K562 (cell line): ENCODE measurements at regions not wholly inside any gene's neighbourhood (a gene's known extent, or its start where the extent isn't known, plus 50 kb on each side); places are given as distances from the start of the nearest gene placed in this dataset.
A peak's percentile ranks its signal among the peaks of the same experiment; 100 is the strongest.

Source experiments
- ARNT ChIP-seq, 2 experiments: fragments of 450-650 bp; IDR thresholded peaks; 2 replicates each; pipeline ENCODE4 v1.6.1; 2016; ENCODE audit warnings: mild to moderate bottlenecking in 1 of 2
- ERF ChIP-seq: fragments of 450-650 bp; formaldehyde crosslinking; IDR thresholded peaks from 2 replicates; pipeline ENCODE4 v1.4.0; 2020; ENCODE audit warnings: mild to moderate bottlenecking, mixed read lengths
- FOXK2 ChIP-seq, 2 experiments: fragments of 450-650 bp; IDR thresholded peaks in 1 of 2; conservative IDR thresholded peaks in 1 of 2; 2 replicates each; pipeline ENCODE4 v1.6.1; 2016; ENCODE audit warnings: low read depth in 2 of 2, mild to moderate bottlenecking in 1 of 2
- KDM1A ChIP-seq, 2 experiments: fragments of 450-650 bp; IDR thresholded peaks; 2 replicates each; pipeline ENCODE4 v1.6.1; 2016; ENCODE audit warnings: mild to moderate bottlenecking in 2 of 2
- NR4A1 ChIP-seq, 2 experiments: fragments of 250-450 bp in 1 of 2; fragments of 450-650 bp in 1 of 2; sonication (Bioruptor Pico) in 1 of 2; IDR thresholded peaks; 2 replicates each; pipeline versions ENCODE4 v1.4.0 to v1.6.1; 2016 to 2020; ENCODE audit warnings: mild to moderate bottlenecking in 2 of 2, missing compliant biosample characterization in 1 of 2, missing genetic modification characterization in 1 of 2, moderate library complexity in 1 of 2
- TF ChIP-seq, protein P1 (sequence below): IDR thresholded peaks from 2 replicates; pipeline ENCODE4 v1.6.1; 2016; ENCODE audit warnings: missing genetic modification characterization, missing compliant biosample characterization
- TF ChIP-seq, protein P2 (sequence below): conservative IDR thresholded peaks from 2 replicates; pipeline ENCODE4 v1.6.1; 2011; ENCODE audit warnings: low read depth, mild to moderate bottlenecking, low read length; ENCODE audit not compliant: control insufficient read depth
- TF ChIP-seq, protein P3 (sequence below): sonication (generic); IDR thresholded peaks from 2 replicates; pipeline ENCODE4 v1.6.1; 2016
- TF ChIP-seq, protein P4 (sequence below): sonication (generic); formaldehyde crosslinking; IDR thresholded peaks from 2 replicates; pipeline ENCODE4 v1.8.0; 2022; ENCODE audit warnings: missing genetic modification reagents, mild to moderate bottlenecking, borderline replicate concordance
- TF ChIP-seq, protein P5 (sequence below): fragments of 250-450 bp; sonication (Bioruptor Pico); IDR thresholded peaks from 2 replicates; pipeline ENCODE4 v1.5.1; 2021; ENCODE audit warnings: mild to moderate bottlenecking
- TF ChIP-seq, protein P6 (sequence below): sonication (generic); formaldehyde crosslinking; IDR thresholded peaks from 2 replicates; pipeline ENCODE4 v1.8.1; 2022; ENCODE audit warnings: missing genetic modification reagents
- TF ChIP-seq, protein P7 (sequence below), 2 experiments: fragments of 250-450 bp in 1 of 2; fragments of 450-650 bp in 1 of 2; sonication (Bioruptor Pico) in 1 of 2; IDR thresholded peaks; 2 replicates each; pipeline versions ENCODE4 v1.6.1 to v1.8.0; 2016 to 2021; ENCODE audit warnings: mild to moderate bottlenecking in 2 of 2, moderate library complexity in 2 of 2, missing compliant biosample characterization in 1 of 2, missing genetic modification characterization in 1 of 2
- TF ChIP-seq, protein P8 (sequence below): fragments of 250-450 bp; sonication (Bioruptor Pico); IDR thresholded peaks from 2 replicates; pipeline ENCODE4 v1.4.0; 2020; ENCODE audit warnings: mild to moderate bottlenecking, moderate library complexity, borderline replicate concordance

DNA sequence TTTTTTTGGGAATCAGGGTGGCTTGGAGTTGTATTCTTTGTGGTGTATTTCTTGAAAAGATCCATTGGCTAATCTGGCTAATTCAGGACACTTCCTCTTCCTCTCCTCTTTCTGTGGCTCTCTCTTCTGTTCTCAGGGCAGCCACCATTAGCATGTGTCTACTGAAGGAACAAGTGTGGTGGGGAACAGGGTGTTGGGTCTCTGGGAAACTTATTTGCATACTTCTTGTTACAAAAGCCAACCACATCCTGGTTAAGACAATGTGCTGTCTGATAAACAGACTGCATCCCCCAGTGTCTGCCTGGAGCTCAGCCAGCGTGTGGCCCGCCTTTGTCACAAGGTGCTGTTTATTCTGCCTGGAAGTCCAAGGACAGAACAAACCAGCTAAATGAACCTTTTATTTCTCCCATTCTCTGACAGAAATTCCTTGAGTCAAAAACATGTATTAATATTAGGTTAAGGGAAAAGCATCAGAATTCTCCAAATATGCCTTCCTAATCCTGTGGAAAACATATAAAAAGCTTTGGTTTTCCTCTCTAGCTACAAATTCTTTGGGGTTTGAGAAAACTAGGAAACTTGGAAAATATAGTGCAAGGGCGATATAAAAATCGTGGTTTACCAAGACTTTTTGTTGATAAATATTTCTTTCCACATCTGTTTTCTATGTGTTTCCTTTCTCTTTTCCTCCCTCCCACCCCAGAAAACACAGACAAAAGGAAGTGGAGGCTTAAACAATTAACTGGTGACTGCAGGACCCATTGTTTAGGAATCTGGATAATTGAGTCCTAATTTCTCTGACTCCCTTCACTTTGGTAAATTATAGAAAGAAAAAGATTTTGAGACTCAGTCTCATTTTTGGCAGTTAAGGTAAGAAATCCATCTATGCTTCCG lies 203.6 kb downstream of the SPRY1 start (continued):
- TF ChIP-seq FOXK2 (conservative IDR thresholded peaks at IDR 0.05 in 1 of 2, IDR thresholded peaks at IDR 0.05 in 1 of 2; ENCODE audit: low read depth in 2 of 2), result peak; percentile 86 to 90
- TF ChIP-seq, protein P1, sequence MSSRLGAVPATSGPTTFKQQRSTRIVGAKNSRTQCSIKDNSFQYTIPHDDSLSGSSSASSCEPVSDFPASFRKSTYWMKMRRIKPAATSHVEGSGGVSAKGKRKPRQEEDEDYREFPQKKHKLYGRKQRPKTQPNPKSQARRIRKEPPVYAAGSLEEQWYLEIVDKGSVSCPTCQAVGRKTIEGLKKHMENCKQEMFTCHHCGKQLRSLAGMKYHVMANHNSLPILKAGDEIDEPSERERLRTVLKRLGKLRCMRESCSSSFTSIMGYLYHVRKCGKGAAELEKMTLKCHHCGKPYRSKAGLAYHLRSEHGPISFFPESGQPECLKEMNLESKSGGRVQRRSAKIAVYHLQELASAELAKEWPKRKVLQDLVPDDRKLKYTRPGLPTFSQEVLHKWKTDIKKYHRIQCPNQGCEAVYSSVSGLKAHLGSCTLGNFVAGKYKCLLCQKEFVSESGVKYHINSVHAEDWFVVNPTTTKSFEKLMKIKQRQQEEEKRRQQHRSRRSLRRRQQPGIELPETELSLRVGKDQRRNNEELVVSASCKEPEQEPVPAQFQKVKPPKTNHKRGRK (tag), result no peak
- TF ChIP-seq, protein P2, sequence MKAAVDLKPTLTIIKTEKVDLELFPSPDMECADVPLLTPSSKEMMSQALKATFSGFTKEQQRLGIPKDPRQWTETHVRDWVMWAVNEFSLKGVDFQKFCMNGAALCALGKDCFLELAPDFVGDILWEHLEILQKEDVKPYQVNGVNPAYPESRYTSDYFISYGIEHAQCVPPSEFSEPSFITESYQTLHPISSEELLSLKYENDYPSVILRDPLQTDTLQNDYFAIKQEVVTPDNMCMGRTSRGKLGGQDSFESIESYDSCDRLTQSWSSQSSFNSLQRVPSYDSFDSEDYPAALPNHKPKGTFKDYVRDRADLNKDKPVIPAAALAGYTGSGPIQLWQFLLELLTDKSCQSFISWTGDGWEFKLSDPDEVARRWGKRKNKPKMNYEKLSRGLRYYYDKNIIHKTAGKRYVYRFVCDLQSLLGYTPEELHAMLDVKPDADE, result no peak
- TF ChIP-seq, protein P3, sequence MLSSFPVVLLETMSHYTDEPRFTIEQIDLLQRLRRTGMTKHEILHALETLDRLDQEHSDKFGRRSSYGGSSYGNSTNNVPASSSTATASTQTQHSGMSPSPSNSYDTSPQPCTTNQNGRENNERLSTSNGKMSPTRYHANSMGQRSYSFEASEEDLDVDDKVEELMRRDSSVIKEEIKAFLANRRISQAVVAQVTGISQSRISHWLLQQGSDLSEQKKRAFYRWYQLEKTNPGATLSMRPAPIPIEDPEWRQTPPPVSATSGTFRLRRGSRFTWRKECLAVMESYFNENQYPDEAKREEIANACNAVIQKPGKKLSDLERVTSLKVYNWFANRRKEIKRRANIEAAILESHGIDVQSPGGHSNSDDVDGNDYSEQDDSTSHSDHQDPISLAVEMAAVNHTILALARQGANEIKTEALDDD, result peak; percentile 51; the same call in 1 of the 2 replicates
- no peak for TF ChIP-seq ERF
- TF ChIP-seq, protein P4, sequence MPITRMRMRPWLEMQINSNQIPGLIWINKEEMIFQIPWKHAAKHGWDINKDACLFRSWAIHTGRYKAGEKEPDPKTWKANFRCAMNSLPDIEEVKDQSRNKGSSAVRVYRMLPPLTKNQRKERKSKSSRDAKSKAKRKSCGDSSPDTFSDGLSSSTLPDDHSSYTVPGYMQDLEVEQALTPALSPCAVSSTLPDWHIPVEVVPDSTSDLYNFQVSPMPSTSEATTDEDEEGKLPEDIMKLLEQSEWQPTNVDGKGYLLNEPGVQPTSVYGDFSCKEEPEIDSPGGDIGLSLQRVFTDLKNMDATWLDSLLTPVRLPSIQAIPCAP, result no peak
- TF ChIP-seq, protein P5, sequence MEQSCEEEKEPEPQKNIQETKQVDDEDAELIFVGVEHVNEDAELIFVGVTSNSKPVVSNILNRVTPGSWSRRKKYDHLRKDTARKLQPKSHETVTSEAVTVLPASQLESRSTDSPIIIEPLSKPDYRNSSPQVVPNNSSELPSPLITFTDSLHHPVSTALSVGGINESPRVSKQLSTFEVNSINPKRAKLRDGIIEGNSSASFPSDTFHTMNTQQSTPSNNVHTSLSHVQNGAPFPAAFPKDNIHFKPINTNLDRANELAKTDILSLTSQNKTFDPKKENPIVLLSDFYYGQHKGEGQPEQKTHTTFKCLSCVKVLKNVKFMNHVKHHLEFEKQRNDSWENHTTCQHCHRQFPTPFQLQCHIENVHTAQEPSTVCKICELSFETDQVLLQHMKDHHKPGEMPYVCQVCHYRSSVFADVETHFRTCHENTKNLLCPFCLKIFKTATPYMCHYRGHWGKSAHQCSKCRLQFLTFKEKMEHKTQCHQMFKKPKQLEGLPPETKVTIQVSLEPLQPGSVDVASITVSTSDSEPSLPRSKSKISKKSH (CRISPR knock-in tag), result no peak
- peak in 1 of 2 experiments; percentile 26; a peak in 1 of 4 replicates for TF ChIP-seq KDM1A (IDR thresholded peaks at IDR 0.05)
- TF ChIP-seq, protein P6, sequence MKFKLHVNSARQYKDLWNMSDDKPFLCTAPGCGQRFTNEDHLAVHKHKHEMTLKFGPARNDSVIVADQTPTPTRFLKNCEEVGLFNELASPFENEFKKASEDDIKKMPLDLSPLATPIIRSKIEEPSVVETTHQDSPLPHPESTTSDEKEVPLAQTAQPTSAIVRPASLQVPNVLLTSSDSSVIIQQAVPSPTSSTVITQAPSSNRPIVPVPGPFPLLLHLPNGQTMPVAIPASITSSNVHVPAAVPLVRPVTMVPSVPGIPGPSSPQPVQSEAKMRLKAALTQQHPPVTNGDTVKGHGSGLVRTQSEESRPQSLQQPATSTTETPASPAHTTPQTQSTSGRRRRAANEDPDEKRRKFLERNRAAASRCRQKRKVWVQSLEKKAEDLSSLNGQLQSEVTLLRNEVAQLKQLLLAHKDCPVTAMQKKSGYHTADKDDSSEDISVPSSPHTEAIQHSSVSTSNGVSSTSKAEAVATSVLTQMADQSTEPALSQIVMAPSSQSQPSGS, result no peak
- TF ChIP-seq, protein P7, sequence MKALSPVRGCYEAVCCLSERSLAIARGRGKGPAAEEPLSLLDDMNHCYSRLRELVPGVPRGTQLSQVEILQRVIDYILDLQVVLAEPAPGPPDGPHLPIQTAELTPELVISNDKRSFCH (CRISPR knock-in tag; IDR thresholded peaks at IDR 0.05), result no peak
- TF ChIP-seq, protein P7 (tag; IDR thresholded peaks at IDR 0.05), result no peak
- TF ChIP-seq ARNT (IDR thresholded peaks at IDR 0.05), result 0 out of 4 replicates have a peak, but pooled peaks of 1 of the 2 experiments have one; percentile 20
- TF ChIP-seq, protein P8, sequence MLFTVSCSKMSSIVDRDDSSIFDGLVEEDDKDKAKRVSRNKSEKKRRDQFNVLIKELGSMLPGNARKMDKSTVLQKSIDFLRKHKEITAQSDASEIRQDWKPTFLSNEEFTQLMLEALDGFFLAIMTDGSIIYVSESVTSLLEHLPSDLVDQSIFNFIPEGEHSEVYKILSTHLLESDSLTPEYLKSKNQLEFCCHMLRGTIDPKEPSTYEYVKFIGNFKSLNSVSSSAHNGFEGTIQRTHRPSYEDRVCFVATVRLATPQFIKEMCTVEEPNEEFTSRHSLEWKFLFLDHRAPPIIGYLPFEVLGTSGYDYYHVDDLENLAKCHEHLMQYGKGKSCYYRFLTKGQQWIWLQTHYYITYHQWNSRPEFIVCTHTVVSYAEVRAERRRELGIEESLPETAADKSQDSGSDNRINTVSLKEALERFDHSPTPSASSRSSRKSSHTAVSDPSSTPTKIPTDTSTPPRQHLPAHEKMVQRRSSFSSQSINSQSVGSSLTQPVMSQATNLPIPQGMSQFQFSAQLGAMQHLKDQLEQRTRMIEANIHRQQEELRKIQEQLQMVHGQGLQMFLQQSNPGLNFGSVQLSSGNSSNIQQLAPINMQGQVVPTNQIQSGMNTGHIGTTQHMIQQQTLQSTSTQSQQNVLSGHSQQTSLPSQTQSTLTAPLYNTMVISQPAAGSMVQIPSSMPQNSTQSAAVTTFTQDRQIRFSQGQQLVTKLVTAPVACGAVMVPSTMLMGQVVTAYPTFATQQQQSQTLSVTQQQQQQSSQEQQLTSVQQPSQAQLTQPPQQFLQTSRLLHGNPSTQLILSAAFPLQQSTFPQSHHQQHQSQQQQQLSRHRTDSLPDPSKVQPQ (CRISPR knock-in tag), result no peak
- TF ChIP-seq NR4A1 (CRISPR knock-in tag; IDR thresholded peaks at IDR 0.05), result no peak
- TF ChIP-seq NR4A1 (tag; IDR thresholded peaks at IDR 0.05), result 0 out of 2 replicates have a peak, but pooled peaks have one; percentile 49
